HAP-1 (cell line): ENCODE measurements at regions not wholly inside any gene's neighbourhood (a gene's known extent, or its start where the extent isn't known, plus 50 kb on each side); places are given as distances from the start of the nearest gene placed in this dataset.

ENCODE experiments used
- DNase-seq, 2 experiments: peaks; one replicate each; pipeline ENCODE4 v3.0.0-alpha.2; 2016 to 2020; ENCODE audit warnings: low spot score in 2 of 2
- H3K27me3 ChIP-seq: fragments of 250-450 bp; sonication (Bioruptor Pico); 2 replicates; pipeline ENCODE4 v1.5.1; 2020; ENCODE audit warnings: low read depth, mild to moderate bottlenecking, moderate library complexity
- H3K36me3 ChIP-seq: fragments of 250-450 bp; sonication (Bioruptor Pico); replicated peaks from 2 replicates; pipeline ENCODE4 v1.5.1; 2020; ENCODE audit warnings: mild to moderate bottlenecking
- H3K4me1 ChIP-seq: fragments of 250-450 bp; sonication (Bioruptor Pico); 2 replicates; pipeline ENCODE4 v1.5.1; 2020; ENCODE audit warnings: mild to moderate bottlenecking
- H3K4me3 ChIP-seq: fragments of 250-450 bp; sonication (Bioruptor Pico); 2 replicates; pipeline ENCODE4 v1.5.1; 2020; ENCODE audit warnings: mild to moderate bottlenecking, moderate library complexity
- H3K9me3 ChIP-seq: fragments of 250-450 bp; sonication (Bioruptor Pico); 2 replicates; pipeline ENCODE4 v1.5.1; 2020; ENCODE audit warnings: mild to moderate bottlenecking, moderate library complexity
- in situ Hi-C: fragments of 300-500 bp; cut with MboI; formaldehyde crosslinking; loops from 3 replicates; pipeline ENCODE4 v1.14.3; 2020; ENCODE audit warnings: low sequenced_read_pairs, inconsistent platforms, mixed read lengths

DNA sequence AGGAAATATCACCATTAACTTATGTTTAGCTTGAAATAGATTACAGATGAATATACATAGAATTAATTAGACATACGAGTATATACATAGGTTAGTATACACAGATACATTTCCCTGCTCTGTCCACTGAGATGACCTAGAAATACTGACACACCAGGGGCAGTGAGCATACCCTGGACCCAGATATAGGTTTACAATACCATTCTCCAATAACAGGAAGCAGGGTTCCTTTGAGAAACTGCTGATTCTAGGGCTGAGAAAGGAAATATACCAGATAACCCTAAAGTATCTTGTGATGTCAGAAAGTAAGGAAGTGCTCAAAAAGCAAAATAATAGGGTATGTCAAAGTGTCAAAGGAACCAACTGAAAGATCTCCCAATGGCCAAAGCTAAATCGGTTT lies 322.5 kb downstream of the HAO1 start:
- Histone ChIP-seq H3K4me3 (no peak overlapping the region), H3K9me3 (no peaks in the 10 kb centered on the region), H3K4me1 (no peaks in the 10 kb centered on the region), H3K36me3 (no peaks in the 10 kb centered on the region), H3K27me3 (no peaks in the 10 kb centered on the region)
- DNase-seq, result no peak
- in situ Hi-C loops, result no loop called here

- Histone ChIP-seq H3K4me3 (no peak overlapping the region), H3K9me3 (no peaks in the 10 kb centered on the region), H3K27me3 (no peaks in the 10 kb centered on the region), H3K4me1 (no peaks in the 10 kb centered on the region), H3K36me3 (no peaks in the 10 kb centered on the region)
- no peak for DNase-seq
- in situ Hi-C loops, result no loop called here
Observed at GRCh38 chr20:7622399-7622961, 317.8 kb downstream of the HAO1 start.

DNA sequence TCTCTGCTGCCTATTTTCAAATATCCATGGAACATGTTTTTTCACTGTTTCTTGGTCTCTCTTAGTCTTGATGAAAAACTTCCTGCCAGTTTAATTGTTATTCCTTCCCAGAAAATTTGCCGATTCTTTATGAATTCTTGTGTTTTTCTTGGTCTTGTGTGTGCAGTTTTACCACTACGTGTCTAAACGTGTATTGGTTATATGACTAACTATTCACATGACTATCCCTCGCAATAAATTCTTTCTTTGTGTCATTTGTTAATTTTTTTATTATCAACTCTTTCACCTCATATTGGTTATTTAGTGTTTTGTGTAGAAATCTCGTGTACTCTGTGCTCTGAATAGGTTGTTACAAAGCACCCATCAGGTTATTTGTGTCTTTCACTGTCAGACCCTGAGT lies 315.4 kb downstream of the HAO1 start:
- no peaks in the 10 kb centered on the region for H3K9me3 ChIP-seq
- H3K4me3 ChIP-seq, result no peak overlapping the region
- in situ Hi-C loops, result no loop called here
- H3K36me3 ChIP-seq, result no peaks in the 10 kb centered on the region
- DNase-seq, result no peak
- no peaks in the 10 kb centered on the region for H3K27me3 ChIP-seq
- no peaks in the 10 kb centered on the region for H3K4me1 ChIP-seq

DNA sequence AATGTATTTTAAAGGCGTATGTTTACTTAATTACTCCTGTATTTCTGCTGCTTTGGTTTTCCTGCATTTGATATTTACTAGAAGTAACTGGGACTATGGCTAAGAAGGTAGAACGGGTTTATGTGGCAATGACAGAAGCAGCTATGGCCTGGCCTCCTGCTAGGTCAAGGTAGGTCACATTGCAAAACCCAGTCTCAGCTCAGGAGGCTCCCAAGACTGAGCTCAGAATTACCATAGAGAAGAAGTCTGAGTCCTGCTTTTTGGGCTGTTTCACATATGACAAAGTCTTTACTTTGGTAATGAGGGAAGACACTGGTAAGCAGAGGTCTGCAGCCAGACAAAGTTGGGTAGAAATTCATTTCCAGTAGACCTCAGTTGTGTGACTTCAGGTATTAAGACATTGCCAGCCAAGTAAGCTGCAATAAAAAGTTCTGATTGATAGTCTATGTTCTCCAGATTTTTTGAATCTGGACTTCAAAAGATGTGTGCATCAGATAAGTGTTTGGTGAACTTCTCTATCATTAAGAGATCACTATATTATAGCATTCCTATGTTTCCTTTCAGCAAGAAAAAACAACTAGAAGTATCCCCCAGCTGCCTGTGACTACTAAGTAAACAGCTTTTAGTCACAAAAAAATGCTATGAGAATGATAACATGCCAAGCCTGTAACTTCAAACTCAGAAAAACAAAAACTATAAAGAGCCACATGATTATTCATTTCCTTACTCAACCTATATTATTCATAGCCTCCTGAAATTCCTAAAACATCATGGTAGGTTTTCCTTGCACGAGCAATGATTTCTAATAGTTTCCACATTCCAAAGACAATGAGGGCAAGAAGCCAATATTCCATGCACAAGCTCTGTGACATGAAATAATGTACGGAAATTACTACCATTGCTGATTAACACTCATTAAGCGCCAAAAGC lies 312.3 kb downstream of the HAO1 start:
- DNase-seq, result no peak
- in situ Hi-C loops, result no loop called here
- no peaks in the 10 kb centered on the region for H3K27me3 ChIP-seq
- H3K4me3 ChIP-seq, result no peak overlapping the region
- H3K36me3 ChIP-seq, result no peaks in the 10 kb centered on the region
- no peaks in the 10 kb centered on the region for H3K9me3 ChIP-seq
- H3K4me1 ChIP-seq, result no peaks in the 10 kb centered on the region

GRCh38 chr20:7629880-7630279 lies 310.4 kb downstream of the HAO1 start:
- Histone ChIP-seq H3K27me3 (no peaks in the 10 kb centered on the region), H3K4me3 (no peak overlapping the region), H3K9me3 (no peaks in the 10 kb centered on the region), H3K36me3 (no peaks in the 10 kb centered on the region), H3K4me1 (no peaks in the 10 kb centered on the region)
- in situ Hi-C loops, result no loop called here
- DNase-seq, result no peak

- H3K9me3 ChIP-seq, result no peaks in the 10 kb centered on the region
- H3K27me3 ChIP-seq, result no peaks in the 10 kb centered on the region
- no peaks in the 10 kb centered on the region for H3K4me1 ChIP-seq
- in situ Hi-C loops, result no loop called here
- H3K36me3 ChIP-seq, result no peaks in the 10 kb centered on the region
- H3K4me3 ChIP-seq, result no peak overlapping the region
- DNase-seq, result no peak
Observed at GRCh38 chr20:7637184-7637583, 303.1 kb downstream of the HAO1 start.

GRCh38 chr20:7650086-7650879 lies 290.0 kb downstream of the HAO1 start:
- Histone ChIP-seq H3K27me3 (no peaks in the 10 kb centered on the region), H3K4me3 (no peak overlapping the region), H3K36me3 (no peaks in the 10 kb centered on the region), H3K9me3 (no peaks in the 10 kb centered on the region), H3K4me1 (no peaks in the 10 kb centered on the region)
- no peak for DNase-seq
- in situ Hi-C loops, result no loop called here

DNA sequence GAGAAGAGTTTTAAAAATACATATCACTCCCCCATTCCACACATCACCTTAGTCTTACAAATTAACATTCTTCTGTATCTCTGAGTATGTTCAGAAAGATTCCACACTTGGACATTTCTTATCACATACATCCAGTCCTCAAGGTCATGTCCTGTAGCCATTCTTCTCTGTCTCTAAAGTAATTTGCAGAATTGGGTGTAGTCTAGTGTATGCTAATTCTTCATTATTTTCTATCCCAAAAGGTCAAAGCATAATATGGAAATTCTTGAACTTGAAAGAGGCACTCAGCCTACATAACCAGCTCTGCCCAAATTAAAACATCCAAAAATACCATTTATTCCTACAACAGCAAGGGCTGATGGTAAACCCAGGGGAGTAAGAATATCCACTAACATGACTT lies 286.0 kb downstream of the HAO1 start:
- Histone ChIP-seq H3K27me3 (no peaks in the 10 kb centered on the region), H3K36me3 (no peaks in the 10 kb centered on the region), H3K4me1 (no peaks in the 10 kb centered on the region), H3K9me3 (no peaks in the 10 kb centered on the region), H3K4me3 (no peak overlapping the region)
- no peak for DNase-seq
- in situ Hi-C loops, result no loop called here

DNA sequence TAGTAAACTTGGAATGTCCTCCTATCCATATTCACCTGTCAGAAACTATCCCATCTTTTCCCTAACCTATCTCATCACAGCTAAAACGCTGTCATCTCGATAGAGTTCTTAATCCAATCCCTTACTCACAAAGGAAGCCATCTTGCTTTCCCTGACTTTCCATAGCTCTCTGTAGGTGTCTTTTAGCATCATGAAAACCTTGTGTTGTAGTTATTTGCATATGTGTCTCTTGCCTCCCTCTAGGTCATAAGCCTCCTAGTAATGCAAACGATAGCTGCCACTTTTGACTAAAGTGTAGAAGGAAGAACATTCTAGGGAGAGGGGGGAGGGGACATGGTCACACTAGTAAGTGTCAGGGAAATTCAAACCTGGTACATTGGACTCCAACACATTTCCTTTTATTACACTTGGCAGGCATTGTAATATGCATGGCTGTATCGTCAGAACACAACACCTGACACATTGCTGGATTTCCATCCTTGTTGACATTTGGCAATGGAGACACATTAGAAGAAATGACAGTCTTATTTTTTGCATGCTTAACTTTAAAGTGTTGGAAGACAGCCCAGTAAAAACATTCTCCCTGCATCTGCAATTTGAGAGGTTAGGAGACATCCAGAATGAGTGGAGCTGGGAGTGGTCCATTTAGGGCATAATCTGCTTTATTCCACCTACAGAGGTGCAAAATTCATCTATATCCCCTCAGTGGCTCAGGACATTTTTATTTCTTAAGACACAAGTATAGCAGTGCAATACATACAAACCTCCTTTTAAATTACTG lies 283.4 kb downstream of the HAO1 start:
- Histone ChIP-seq H3K36me3 (no peaks in the 10 kb centered on the region), H3K9me3 (no peaks in the 10 kb centered on the region), H3K27me3 (no peaks in the 10 kb centered on the region), H3K4me1 (no peaks in the 10 kb centered on the region), H3K4me3 (no peak overlapping the region)
- DNase-seq, result no peak
- in situ Hi-C loops, result no loop called here

- Histone ChIP-seq H3K4me1 (no peaks in the 10 kb centered on the region), H3K36me3 (no peaks in the 10 kb centered on the region), H3K4me3 (no peak overlapping the region), H3K9me3 (no peaks in the 10 kb centered on the region), H3K27me3 (no peaks in the 10 kb centered on the region)
- DNase-seq, result no peak
- in situ Hi-C loops, result no loop called here
Observed at GRCh38 chr20:7657569-7657968, 282.7 kb downstream of the HAO1 start.

GRCh38 chr20:7660165-7660564 lies 280.1 kb downstream of the HAO1 start:
- no peak for DNase-seq
- Histone ChIP-seq H3K27me3 (no peaks in the 10 kb centered on the region), H3K4me3 (no peak overlapping the region), H3K9me3 (no peaks in the 10 kb centered on the region), H3K36me3 (no peaks in the 10 kb centered on the region), H3K4me1 (no peaks in the 10 kb centered on the region)
- in situ Hi-C loops, result no loop called here

- no peak for DNase-seq
Observed at GRCh38 chr20:7665376-7665775, 274.9 kb downstream of the HAO1 start.

GRCh38 chr20:7667194-7667593 lies 273.1 kb downstream of the HAO1 start:
- Histone ChIP-seq H3K4me3 (no peak overlapping the region), H3K27me3 (no peaks in the 10 kb centered on the region), H3K4me1 (no peaks in the 10 kb centered on the region), H3K9me3 (no peaks in the 10 kb centered on the region), H3K36me3 (no peaks in the 10 kb centered on the region)
- no peak for DNase-seq
- in situ Hi-C loops, result no loop called here

More at GRCh38 chr20:7665376-7665775, 274.9 kb downstream of the HAO1 start:
- H3K4me3 ChIP-seq, result no peak overlapping the region
- no peaks in the 10 kb centered on the region for H3K36me3 ChIP-seq
- no peaks in the 10 kb centered on the region for H3K9me3 ChIP-seq
- no peaks in the 10 kb centered on the region for H3K27me3 ChIP-seq
- H3K4me1 ChIP-seq, result no peaks in the 10 kb centered on the region
- in situ Hi-C loops, result no loop called here
